T-helper 1 cell treated with Interleukin-12 subunit alpha and Interleukin-12 subunit beta and Interleukin-4 antibody, amounts not matched to agents 30 ng/mL and 1 ng/mL, for 36 hours (primary cell): ENCODE measurements at regions not wholly inside any gene's neighbourhood (a gene's known extent, or its start where the extent isn't known, plus 50 kb on each side); places are given as distances from the start of the nearest gene placed in this dataset.
"Not testable (repeated sequence)": the region's sequence is repeated elsewhere in the genome, so short reads cannot be mapped to it uniquely, and the experiment has no call there.

Experiments used
- intact Hi-C: fragments of 100-400 bp; cut with micrococcal nuclease; formaldehyde crosslinking; loops from one replicate; pipeline ENCODE4 v1.15.1; 2024

- intact Hi-C loops, result no loop called here
Observed at GRCh38 chr1:228668553-228669241, 66.6 kb upstream of the RHOU start.

- intact Hi-C loops, result no loop called here
Observed at GRCh38 chr1:228669242-228669585, 66.1 kb upstream of the RHOU start.

GRCh38 chr1:228681076-228681565, 54.2 kb upstream of the RHOU start:
- intact Hi-C loops, result not testable (repeated sequence)

GRCh38 chr1:228683428-228683827, 51.9 kb upstream of the RHOU start:
- intact Hi-C loops, result no loop called here

- intact Hi-C loops, result no loop called here
Observed at GRCh38 chr1:228684607-228685006, 50.7 kb upstream of the RHOU start.

- intact Hi-C loops, result no loop called here
Observed at GRCh38 chr1:228685081-228685660, 50.1 kb upstream of the RHOU start.
